GM12872 (cell line): ENCODE measurements at regions not wholly inside any gene's neighbourhood (a gene's known extent, or its start where the extent isn't known, plus 50 kb on each side); places are given as distances from the start of the nearest gene placed in this dataset.

Experiments
- CTCF ChIP-seq: IDR thresholded peaks from 3 replicates; pipeline ENCODE4 v1.5.1; 2011; ENCODE audit warnings: low read depth, mild to moderate bottlenecking, low read length, moderate library complexity; ENCODE audit not compliant: insufficient read depth

GRCh38 chr6:167398214-167399050, 73.5 kb downstream of the TTLL2 start:
- no peak for TF ChIP-seq CTCF

GRCh38 chr6:167399051-167399387, 74.1 kb downstream of the TTLL2 start:
- no peak for TF ChIP-seq CTCF

GRCh38 chr6:167399599-167399998, 74.7 kb downstream of the TTLL2 start:
- no peak for TF ChIP-seq CTCF

GRCh38 chr6:167400482-167401138, 75.7 kb downstream of the TTLL2 start:
- no peak for TF ChIP-seq CTCF

- TF ChIP-seq CTCF = no peak
Observed at GRCh38 chr6:167401525-167402194, 76.8 kb downstream of the TTLL2 start.

GRCh38 chr6:167402195-167402686, 77.4 kb downstream of the TTLL2 start:
- TF ChIP-seq CTCF = no peak

GRCh38 chr6:167403427-167403826, 78.5 kb downstream of the TTLL2 start:
- no peak for TF ChIP-seq CTCF
